ENCODE measurements at regions not wholly inside any gene's neighbourhood (a gene's known extent, or its start where the extent isn't known, plus 50 kb on each side); places are given as distances from the start of the nearest gene placed in this dataset.

DNA sequence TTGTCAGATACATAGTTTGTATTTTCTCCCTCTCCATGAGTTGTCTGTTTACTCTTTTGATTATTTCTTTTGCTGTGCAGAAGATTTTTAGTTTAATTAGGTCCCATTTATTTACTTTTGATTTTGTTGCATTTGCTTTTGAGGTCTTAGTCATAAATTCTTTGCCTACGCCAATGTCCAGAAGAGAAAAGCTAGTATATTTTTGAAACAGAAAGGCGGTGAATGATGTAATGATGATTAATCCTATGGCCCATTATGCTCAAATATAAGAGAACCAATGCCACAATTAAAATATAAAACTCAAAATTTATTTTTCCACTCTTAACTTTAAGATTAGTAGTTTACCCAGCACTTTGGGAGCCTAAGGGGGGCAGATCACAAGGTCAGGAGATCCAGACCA lies 59.8 kb upstream of the SMIM36 start:
- TF ChIP-seq TAF1 (IDR thresholded peaks at IDR 0.05; ENCODE audit: borderline replicate concordance, insufficient read depth, low read length) (no peak), REST (IDR thresholded peaks at IDR 0.05; ENCODE audit: insufficient read depth in 1 of 2, low read depth in 2 of 2, low read length in 2 of 2) (no peak)
